HCT116 (cell line): ENCODE measurements at regions not wholly inside any gene's neighbourhood (a gene's known extent, or its start where the extent isn't known, plus 50 kb on each side); places are given as distances from the start of the nearest gene placed in this dataset.
"Not testable (repeated sequence)": the region's sequence is repeated elsewhere in the genome, so short reads cannot be mapped to it uniquely, and the experiment has no call there.

Experiments
- EZH2 ChIP-seq: fragments of 200-600 bp; sonication (generic); IDR thresholded peaks from 2 replicates; pipeline ENCODE4 v1.6.1; 2017; ENCODE audit warnings: antibody characterized with exemption, mixed run types
- POLR2AphosphoS5 ChIP-seq: IDR thresholded peaks from 2 replicates; pipeline ENCODE4 v1.6.1; 2011; ENCODE audit warnings: mild to moderate bottlenecking, low read depth, low read length, moderate library complexity
- SIN3A ChIP-seq: IDR thresholded peaks from 2 replicates; pipeline ENCODE4 v1.6.1; 2012; ENCODE audit warnings: low read depth
- ZFX ChIP-seq: fragments of 450-650 bp; IDR thresholded peaks from 2 replicates; pipeline ENCODE4 v1.6.1; 2017
- TF ChIP-seq, protein P1 (sequence below), 3 experiments: fragments of 200-600 bp in 1 of 3; sonication (generic) in 1 of 3; IDR thresholded peaks in 2 of 3; conservative IDR thresholded peaks in 1 of 3; 2 replicates each; pipeline ENCODE4 v1.5.1; 2012 to 2017; ENCODE audit warnings: low read depth in 2 of 3, low read length in 2 of 3, antibody characterized with exemption in 1 of 3, borderline replicate concordance in 1 of 3, control low read depth in 1 of 3, mild to moderate bottlenecking in 1 of 3, mixed read lengths in 1 of 3, mixed run types in 1 of 3, moderate library complexity in 1 of 3; ENCODE audit not compliant: insufficient read depth in 1 of 3

DNA sequence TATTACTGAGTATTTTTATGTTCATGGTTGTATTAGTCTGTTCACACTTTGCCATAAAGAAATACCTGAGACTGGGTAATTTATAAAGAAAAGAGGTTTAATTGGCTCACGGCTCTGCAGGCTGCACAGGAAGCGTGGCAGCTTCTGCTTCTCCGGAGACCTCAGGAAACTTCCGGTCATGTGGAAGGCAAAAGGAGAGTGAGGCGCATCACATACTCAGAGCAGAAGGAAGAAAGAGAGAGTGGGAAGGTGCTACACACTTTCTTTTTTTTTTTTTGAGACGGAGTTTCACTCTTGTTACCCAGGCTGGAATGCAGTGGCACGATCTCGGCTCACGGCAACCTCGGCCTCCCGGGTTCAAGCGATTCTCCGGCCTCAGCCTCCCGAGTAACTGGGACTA is 115.8 kb upstream of the ENPP6 start:
- TF ChIP-seq, protein P1, sequence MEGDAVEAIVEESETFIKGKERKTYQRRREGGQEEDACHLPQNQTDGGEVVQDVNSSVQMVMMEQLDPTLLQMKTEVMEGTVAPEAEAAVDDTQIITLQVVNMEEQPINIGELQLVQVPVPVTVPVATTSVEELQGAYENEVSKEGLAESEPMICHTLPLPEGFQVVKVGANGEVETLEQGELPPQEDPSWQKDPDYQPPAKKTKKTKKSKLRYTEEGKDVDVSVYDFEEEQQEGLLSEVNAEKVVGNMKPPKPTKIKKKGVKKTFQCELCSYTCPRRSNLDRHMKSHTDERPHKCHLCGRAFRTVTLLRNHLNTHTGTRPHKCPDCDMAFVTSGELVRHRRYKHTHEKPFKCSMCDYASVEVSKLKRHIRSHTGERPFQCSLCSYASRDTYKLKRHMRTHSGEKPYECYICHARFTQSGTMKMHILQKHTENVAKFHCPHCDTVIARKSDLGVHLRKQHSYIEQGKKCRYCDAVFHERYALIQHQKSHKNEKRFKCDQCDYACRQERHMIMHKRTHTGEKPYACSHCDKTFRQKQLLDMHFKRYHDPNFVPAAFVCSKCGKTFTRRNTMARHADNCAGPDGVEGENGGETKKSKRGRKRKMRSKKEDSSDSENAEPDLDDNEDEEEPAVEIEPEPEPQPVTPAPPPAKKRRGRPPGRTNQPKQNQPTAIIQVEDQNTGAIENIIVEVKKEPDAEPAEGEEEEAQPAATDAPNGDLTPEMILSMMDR (IDR thresholded peaks at IDR 0.05 in 2 of 3, conservative IDR thresholded peaks at IDR 0.05 in 1 of 3; ENCODE audit: borderline replicate concordance in 1 of 3, insufficient read depth in 1 of 3, low read depth in 2 of 3, low read length in 2 of 3): not testable (repeated sequence)
- not testable (repeated sequence) for TF ChIP-seq EZH2, SIN3A, POLR2AphosphoS5, ZFX
